Keratinocyte (primary cell): ENCODE measurements at regions not wholly inside any gene's neighbourhood (a gene's known extent, or its start where the extent isn't known, plus 50 kb on each side); places are given as distances from the start of the nearest gene placed in this dataset.

Experiments
- DNase-seq: peaks from one replicate; pipeline ENCODE4 v3.0.0-alpha.2; 2011; ENCODE audit warnings: low read depth, missing footprints, low spot score
- FAIRE-seq: peaks from 2 replicates; lab custom pipeline; 2011; peaks lifted over from hg19 to GRCh38; lab: Jason Lieb, UNC
- H2AFZ ChIP-seq: 2 replicates; pipeline ENCODE4 v1.6.0; 2012; ENCODE audit warnings: low read length, control low read depth, inconsistent platforms; ENCODE audit not compliant: control insufficient read depth
- H3K27ac ChIP-seq: 2 replicates; pipeline ENCODE4 v1.5.1; 2011; ENCODE audit warnings: low read length; ENCODE audit not compliant: control insufficient read depth, insufficient read depth
- H3K27me3 ChIP-seq: 3 replicates; pipeline ENCODE4 v1.6.0; 2011; ENCODE audit warnings: low read length; ENCODE audit not compliant: control insufficient read depth, insufficient read depth; ENCODE audit errors: extremely low read depth
- H3K36me3 ChIP-seq, 2 experiments: 2 replicates in 1 of 2; 3 replicates in 1 of 2; pipeline ENCODE4 v1.5.1; 2011; ENCODE audit warnings: low read length in 2 of 2, mild to moderate bottlenecking in 1 of 2; ENCODE audit not compliant: control insufficient read depth in 2 of 2, insufficient read depth in 2 of 2; ENCODE audit errors: extremely low read depth in 1 of 2
- H3K4me1 ChIP-seq: 3 replicates; pipeline ENCODE4 v1.5.1; 2011; ENCODE audit warnings: low read length; ENCODE audit not compliant: control insufficient read depth, insufficient read depth; ENCODE audit errors: extremely low read depth
- H3K4me2 ChIP-seq: 3 replicates; pipeline ENCODE4 v1.6.0; 2011; ENCODE audit warnings: low read depth, low read length; ENCODE audit not compliant: control insufficient read depth, insufficient read depth; ENCODE audit errors: extremely low read depth
- H3K4me3 ChIP-seq, 3 experiments: fragments of 200-600 bp in 1 of 3; sonication (generic) in 1 of 3; 2 replicates in 2 of 3; 3 replicates in 1 of 3; pipeline ENCODE4 v1.5.1; 2011 to 2016; ENCODE audit warnings: low read length in 3 of 3, mild to moderate bottlenecking in 3 of 3, control low read depth in 2 of 3, inconsistent platforms in 1 of 3, low read depth in 1 of 3, mixed read lengths in 1 of 3, mixed run types in 1 of 3, moderate library complexity in 1 of 3; ENCODE audit not compliant: control insufficient read depth in 2 of 3, insufficient read depth in 2 of 3; ENCODE audit errors: extremely low read depth in 1 of 3
- H3K79me2 ChIP-seq: 2 replicates; pipeline ENCODE4 v1.6.0; 2012; ENCODE audit warnings: low read length; ENCODE audit not compliant: control insufficient read depth, insufficient read depth
- H3K9ac ChIP-seq: 3 replicates; pipeline ENCODE4 v1.6.0; 2011; ENCODE audit warnings: low read length; ENCODE audit not compliant: control insufficient read depth, insufficient read depth; ENCODE audit errors: extremely low read depth
- H3K9me1 ChIP-seq: 3 replicates; pipeline ENCODE4 v1.6.0; 2011; ENCODE audit warnings: low read length; ENCODE audit not compliant: control insufficient read depth, insufficient read depth; ENCODE audit errors: extremely low read depth
- H3K9me3 ChIP-seq: 2 replicates; pipeline ENCODE4 v1.5.1; 2012; ENCODE audit warnings: low read depth, low read length; ENCODE audit not compliant: control insufficient read depth
- H4K20me1 ChIP-seq: 3 replicates; pipeline ENCODE4 v1.6.0; 2011; ENCODE audit warnings: low read length; ENCODE audit not compliant: control insufficient read depth, insufficient read depth; ENCODE audit errors: extremely low read depth
- CTCF ChIP-seq, 3 experiments: IDR thresholded peaks in 1 of 3; conservative IDR thresholded peaks in 1 of 3; optimal IDR thresholded peaks in 1 of 3; 2 replicates in 2 of 3; 3 replicates in 1 of 3; pipeline versions ENCODE3 to v1.5.1; 2011; ENCODE audit warnings: low read length in 3 of 3, mild to moderate bottlenecking in 3 of 3, moderate library complexity in 2 of 3, control low read depth in 1 of 3, inconsistent platforms in 1 of 3; ENCODE audit not compliant: insufficient read depth in 2 of 3; ENCODE audit errors: extremely low read depth in 1 of 3
- EZH2 ChIP-seq: IDR thresholded peaks from one replicate; pipeline ENCODE4 v1.6.1; 2012; ENCODE audit warnings: inconsistent platforms, mild to moderate bottlenecking, low read length, moderate library complexity
- dilution Hi-C: fragments of 300-500 bp; cut with MboI; formaldehyde crosslinking; loops from one replicate; pipeline ENCODE4 v1.7.0; 2020; ENCODE audit warnings: low sequenced_read_pairs; ENCODE audit not compliant: extremely low pct_ligation_motif_present

- no peaks in the 10 kb centered on the region for H3K79me2 ChIP-seq
- no peaks in the 10 kb centered on the region for H3K9me1 ChIP-seq
- H4K20me1 ChIP-seq, result no peaks in the 10 kb centered on the region
- no peaks in the 10 kb centered on the region for H3K4me1 ChIP-seq
- dilution Hi-C loops, result no loop called here
- H3K9me3 ChIP-seq, result no peaks in the 10 kb centered on the region
- H3K27ac ChIP-seq, result no peak overlapping the region
- H2AFZ ChIP-seq, result no peak overlapping the region
- FAIRE-seq (no peak), DNase-seq (no peak)
- no peaks in the 10 kb centered on the region for H3K36me3 ChIP-seq
- no peak overlapping the region for H3K4me2 ChIP-seq
- H3K9ac ChIP-seq, result no peak overlapping the region
- no peaks in the 10 kb centered on the region for H3K27me3 ChIP-seq
- no peak overlapping the region for H3K4me3 ChIP-seq
- no peak for TF ChIP-seq EZH2
- TF ChIP-seq CTCF (optimal IDR thresholded peaks at IDR 0.05 in 1 of 3, IDR thresholded peaks at IDR 0.05 in 1 of 3, conservative IDR thresholded peaks at IDR 0.05 in 1 of 3; ENCODE audit: extremely low read depth in 1 of 3, insufficient read depth in 2 of 3, low read length in 3 of 3), result no peak
These were observed 88.5 kb upstream of the SOD1 start for GRCh38 chr21:31570824-31571566.

GRCh38 chr21:31566611-31567010 lies 92.9 kb upstream of the SOD1 start:
- no peak for DNase-seq
- H3K9me3 ChIP-seq, result no peaks in the 10 kb centered on the region
- no peak overlapping the region for H3K27ac ChIP-seq
- no peaks in the 10 kb centered on the region for H3K36me3 ChIP-seq
- dilution Hi-C loops, result no loop called here
- H3K4me1 ChIP-seq, result no peaks in the 10 kb centered on the region
- no peaks in the 10 kb centered on the region for H4K20me1 ChIP-seq
- no peak overlapping the region for H2AFZ ChIP-seq
- no peaks in the 10 kb centered on the region for H3K9me1 ChIP-seq
- H3K27me3 ChIP-seq, result no peaks in the 10 kb centered on the region
- H3K9ac ChIP-seq, result no peak overlapping the region
- FAIRE-seq, result no peak
- TF ChIP-seq CTCF (optimal IDR thresholded peaks at IDR 0.05 in 1 of 3, IDR thresholded peaks at IDR 0.05 in 1 of 3, conservative IDR thresholded peaks at IDR 0.05 in 1 of 3; ENCODE audit: extremely low read depth in 1 of 3, insufficient read depth in 2 of 3, low read length in 3 of 3) (no peak), EZH2 (no peak)
- no peaks in the 10 kb centered on the region for H3K79me2 ChIP-seq
- H3K4me2 ChIP-seq, result no peak overlapping the region
- H3K4me3 ChIP-seq, result no peak overlapping the region
